Caco-2 (cell line): ENCODE measurements at regions not wholly inside any gene's neighbourhood (a gene's known extent, or its start where the extent isn't known, plus 50 kb on each side); places are given as distances from the start of the nearest gene placed in this dataset.

Experiments
- BruUV-seq: library from RNA; stranded (reverse); fragments of 400-500 nt; replicated peaks from 2 replicates; lab custom pipeline; 2021; lab: Mats Ljungman, UMichigan
- CTCF ChIA-PET: fragments of 300-600 bp; sonication (Branson Sonifier 250); formaldehyde crosslinking; loops from one replicate; lab custom pipeline; 2022; ENCODE audit warnings: antibody characterized with exemption; lab: Charles Lee
- POLR2A ChIA-PET: fragments of 300-600 bp; sonication (Branson Sonifier 250); formaldehyde crosslinking; loops from one replicate; lab custom pipeline; 2022; ENCODE audit warnings: antibody characterized with exemption; lab: Charles Lee
- DNase-seq, 2 experiments: peaks; one replicate each; pipeline versions ENCODE4 v3.0.0 to v3.0.0-alpha.2; 2020 to 2022
- H3K27me3 ChIP-seq: replicated peaks from 2 replicates; pipeline ENCODE4 v1.6.0; 2011; ENCODE audit warnings: low read length; ENCODE audit not compliant: control insufficient read depth, insufficient read depth
- H3K36me3 ChIP-seq: 2 replicates; pipeline ENCODE4 v1.5.1; 2011; ENCODE audit warnings: low read length; ENCODE audit not compliant: control insufficient read depth, insufficient read depth
- H3K4me1 ChIP-seq: fragments of 250-450 bp; sonication (Bioruptor Pico); 2 replicates; pipeline ENCODE4 v1.5.1; 2020; ENCODE audit warnings: mild to moderate bottlenecking
- H3K4me3 ChIP-seq: 2 replicates; pipeline ENCODE4 v1.5.1; 2011; ENCODE audit warnings: low read depth, mild to moderate bottlenecking, control low read depth, low read length
- H3K9me3 ChIP-seq: fragments of 250-450 bp; sonication (Bioruptor Pico); 2 replicates; pipeline ENCODE4 v1.5.1; 2020; ENCODE audit warnings: mild to moderate bottlenecking, moderate library complexity
- H3K27ac Mint-ChIP-seq: one replicate; pipeline ENCODE4 v1.8.0; 2022; ENCODE audit warnings: mixed read lengths; ENCODE audit not compliant: unreplicated experiment
- H3K27me3 Mint-ChIP-seq: one replicate; pipeline ENCODE4 v1.8.0; 2022; ENCODE audit warnings: mixed read lengths; ENCODE audit not compliant: insufficient read depth, unreplicated experiment
- H3K36me3 Mint-ChIP-seq: one replicate; pipeline ENCODE4 v1.8.0; 2022; ENCODE audit warnings: mild to moderate bottlenecking, mixed read lengths; ENCODE audit not compliant: insufficient read depth, unreplicated experiment
- H3K4me1 Mint-ChIP-seq: one replicate; pipeline ENCODE4 v1.8.0; 2022; ENCODE audit warnings: low read depth, mixed read lengths; ENCODE audit not compliant: unreplicated experiment
- H3K4me3 Mint-ChIP-seq: one replicate; pipeline ENCODE4 v1.8.0; 2022; ENCODE audit warnings: mild to moderate bottlenecking, moderate library complexity, mixed read lengths; ENCODE audit not compliant: unreplicated experiment
- H3K9me3 Mint-ChIP-seq: one replicate; pipeline ENCODE4 v1.8.0; 2022; ENCODE audit warnings: mixed read lengths; ENCODE audit not compliant: unreplicated experiment
- CTCF ChIP-seq, 2 experiments: fragments of 200-600 bp in 1 of 2; IDR thresholded peaks; 1 replicate in 1 of 2; 2 replicates in 1 of 2; pipeline versions ENCODE4 v1.5.1 to v1.8.0; 2011 to 2022; ENCODE audit warnings: antibody characterized with exemption in 1 of 2, control low read depth in 1 of 2, inconsistent platforms in 1 of 2, low read depth in 1 of 2, low read length in 1 of 2, mild to moderate bottlenecking in 1 of 2, moderate library complexity in 1 of 2; ENCODE audit not compliant: insufficient read depth in 1 of 2, severe bottlenecking in 1 of 2, unreplicated experiment in 1 of 2
- intact Hi-C: fragments of 100-400 bp; cut with micrococcal nuclease; formaldehyde crosslinking; loops from one replicate; pipeline ENCODE4 v1.10.0; 2022; ENCODE audit not compliant: unreplicated experiment

GRCh38 chr4:41427931-41428600, 109.9 kb upstream of the LIMCH1 start:
- no peak overlapping the region for H3K27ac Mint-ChIP-seq
- Histone ChIP-seq H3K4me3 (no peak overlapping the region), H3K27me3 (no peaks in the 10 kb centered on the region), H3K9me3 (no peaks in the 10 kb centered on the region), H3K36me3 (no peaks in the 10 kb centered on the region), H3K4me1 (peaks cover 45% of the 10 kb centered on the region)
- no peaks in the 10 kb centered on the region for H3K36me3 Mint-ChIP-seq
- H3K4me1 Mint-ChIP-seq, result peaks cover 33% of the 10 kb centered on the region
- DNase-seq, result no peak
- ChIA-PET CTCF (interaction anchor here (0.7 kb wide), 1 partner anchor 69 kb away, joined by 3 read pairs; no protein-coding TSS in a partner anchor), POLR2A (interaction anchor here (0.7 kb wide), 1 partner anchor 11 kb away, joined by 6 read pairs; no protein-coding TSS in a partner anchor)
- intact Hi-C loops, result no loop called here
- H3K4me3 Mint-ChIP-seq, result no peak overlapping the region
- TF ChIP-seq CTCF (IDR thresholded peaks at IDR 0.05; ENCODE audit: insufficient read depth in 1 of 2, low read depth in 1 of 2, low read length in 1 of 2, severe bottlenecking in 1 of 2, unreplicated experiment in 1 of 2), result no peak
- H3K9me3 Mint-ChIP-seq, result no peaks in the 10 kb centered on the region
- no peaks in the 10 kb centered on the region for H3K27me3 Mint-ChIP-seq
- no TSS peak for BruUV-seq

- Histone ChIP-seq H3K4me1 (peaks cover 52% of the 10 kb centered on the region), H3K36me3 (no peaks in the 10 kb centered on the region), H3K4me3 (no peak overlapping the region), H3K9me3 (no peaks in the 10 kb centered on the region), H3K27me3 (no peaks in the 10 kb centered on the region)
- H3K36me3 Mint-ChIP-seq, result no peaks in the 10 kb centered on the region
- H3K4me3 Mint-ChIP-seq, result no peak overlapping the region
- BruUV-seq, result no TSS peak
- DNase-seq, result no peak
- no peak for TF ChIP-seq CTCF (IDR thresholded peaks at IDR 0.05; ENCODE audit: insufficient read depth in 1 of 2, low read depth in 1 of 2, low read length in 1 of 2, severe bottlenecking in 1 of 2, unreplicated experiment in 1 of 2)
- peaks cover 40% of the 10 kb centered on the region for H3K4me1 Mint-ChIP-seq
- H3K27ac Mint-ChIP-seq, result no peak overlapping the region
- intact Hi-C loops, result no loop called here
- POLR2A ChIA-PET, result no interaction called here
- H3K9me3 Mint-ChIP-seq, result no peaks in the 10 kb centered on the region
- no peaks in the 10 kb centered on the region for H3K27me3 Mint-ChIP-seq
- CTCF ChIA-PET, result no interaction called here
Measured at GRCh38 chr4:41428601-41429279, 109.2 kb upstream of the LIMCH1 start.

- no peaks in the 10 kb centered on the region for H3K36me3 Mint-ChIP-seq
- no peak overlapping the region for H3K4me3 Mint-ChIP-seq
- H3K27me3 Mint-ChIP-seq, result no peaks in the 10 kb centered on the region
- CTCF ChIA-PET, result no interaction called here
- Histone ChIP-seq H3K4me1 (peaks cover 57% of the 10 kb centered on the region), H3K4me3 (no peak overlapping the region), H3K9me3 (no peaks in the 10 kb centered on the region), H3K36me3 (no peaks in the 10 kb centered on the region), H3K27me3 (no peaks in the 10 kb centered on the region)
- POLR2A ChIA-PET, result no interaction called here
- intact Hi-C loops, result no loop called here
- H3K9me3 Mint-ChIP-seq, result no peaks in the 10 kb centered on the region
- no peak overlapping the region for H3K27ac Mint-ChIP-seq
- no peak for DNase-seq
- BruUV-seq, result no TSS peak
- peaks cover 42% of the 10 kb centered on the region for H3K4me1 Mint-ChIP-seq
- no peak for TF ChIP-seq CTCF (IDR thresholded peaks at IDR 0.05; ENCODE audit: insufficient read depth in 1 of 2, low read depth in 1 of 2, low read length in 1 of 2, severe bottlenecking in 1 of 2, unreplicated experiment in 1 of 2)
Measured at GRCh38 chr4:41429280-41429669, 108.7 kb upstream of the LIMCH1 start.
